Colonic mucosa (tissue), 4 donors: ENCODE measurements at regions not wholly inside any gene's neighbourhood (a gene's known extent, or its start where the extent isn't known, plus 50 kb on each side); places are given as distances from the start of the nearest gene placed in this dataset.

Experiments used
- DNase-seq: peaks from one replicate; pipeline ENCODE4 v3.0.0-alpha.2; 2020
- H3K27ac ChIP-seq: fragments of 200-600 bp; one replicate; pipeline ENCODE4 v1.8.0; 2021
- H3K27me3 ChIP-seq: fragments of 200-600 bp; one replicate; pipeline ENCODE4 v1.8.0; 2021
- H3K36me3 ChIP-seq: fragments of 200-600 bp; one replicate; pipeline ENCODE4 v1.8.0; 2021
- H3K4me1 ChIP-seq: fragments of 200-600 bp; one replicate; pipeline ENCODE4 v1.8.0; 2021; ENCODE audit warnings: mild to moderate bottlenecking
- H3K4me3 ChIP-seq: fragments of 200-600 bp; one replicate; pipeline ENCODE4 v1.8.0; 2021
- H3K9ac ChIP-seq, 2 donors: one replicate each; pipeline ENCODE4 v1.7.0; 2013; ENCODE audit warnings: control low read depth in 2 of 2, low read depth in 2 of 2, low read length in 2 of 2
- H3K9me3 ChIP-seq: fragments of 200-600 bp; one replicate; pipeline ENCODE4 v1.8.0; 2021
- CTCF ChIP-seq: fragments of 200-600 bp; IDR thresholded peaks from one replicate; pipeline ENCODE4 v1.8.0; 2022; ENCODE audit warnings: antibody characterized with exemption, mild to moderate bottlenecking
- intact Hi-C: fragments of 100-400 bp; cut with DNase I; formaldehyde crosslinking; loops from one replicate; pipeline ENCODE4 v1.14.1; 2022
- donor health status: healthy.
- donor health status: DM: no; HTN: no; CAD: no.
- donor health status: DM: no; HTN: no; CAD: no.

GRCh38 chr2:41899189-41899588, 148.6 kb upstream of the PKDCC start:
- H3K27ac ChIP-seq, result no peak overlapping the region
- no peak for DNase-seq
- H3K4me3 ChIP-seq, result no peak overlapping the region
- intact Hi-C loops, result no loop called here
- H3K4me1 ChIP-seq, result no peaks in the 10 kb centered on the region
- H3K27me3 ChIP-seq, result no peaks in the 10 kb centered on the region
- TF ChIP-seq CTCF, result no peak
- no peak overlapping the region for H3K9ac ChIP-seq
- no peaks in the 10 kb centered on the region for H3K36me3 ChIP-seq
- H3K9me3 ChIP-seq, result no peaks in the 10 kb centered on the region

GRCh38 chr2:41900101-41900577, 147.7 kb upstream of the PKDCC start:
- H3K27ac ChIP-seq, result no peak overlapping the region
- intact Hi-C loops, result no loop called here
- no peak overlapping the region for H3K4me3 ChIP-seq
- no peaks in the 10 kb centered on the region for H3K4me1 ChIP-seq
- no peak for TF ChIP-seq CTCF
- no peak overlapping the region for H3K9ac ChIP-seq
- no peaks in the 10 kb centered on the region for H3K27me3 ChIP-seq
- no peaks in the 10 kb centered on the region for H3K36me3 ChIP-seq
- H3K9me3 ChIP-seq, result no peaks in the 10 kb centered on the region
- no peak for DNase-seq

GRCh38 chr2:41902897-41903296, 144.9 kb upstream of the PKDCC start:
- no peak overlapping the region for H3K9ac ChIP-seq
- H3K4me1 ChIP-seq, result no peaks in the 10 kb centered on the region
- TF ChIP-seq CTCF, result no peak
- no peaks in the 10 kb centered on the region for H3K9me3 ChIP-seq
- H3K27ac ChIP-seq, result no peak overlapping the region
- intact Hi-C loops, result no loop called here
- no peak for DNase-seq
- no peak overlapping the region for H3K4me3 ChIP-seq
- no peaks in the 10 kb centered on the region for H3K36me3 ChIP-seq
- no peaks in the 10 kb centered on the region for H3K27me3 ChIP-seq

- DNase-seq, result no peak
- Histone ChIP-seq H3K27ac (no peak overlapping the region), H3K4me1 (no peaks in the 10 kb centered on the region), H3K4me3 (no peak overlapping the region), H3K9me3 (no peaks in the 10 kb centered on the region), H3K9ac (no peak overlapping the region), H3K27me3 (no peaks in the 10 kb centered on the region), H3K36me3 (no peaks in the 10 kb centered on the region)
- intact Hi-C loops, result no loop called here
- no peak for TF ChIP-seq CTCF
Measured at GRCh38 chr2:41903474-41904135, 144.2 kb upstream of the PKDCC start.

- H3K36me3 ChIP-seq, result no peaks in the 10 kb centered on the region
- intact Hi-C loops, result no loop called here
- no peak overlapping the region for H3K4me3 ChIP-seq
- no peak overlapping the region for H3K27ac ChIP-seq
- no peaks in the 10 kb centered on the region for H3K9me3 ChIP-seq
- no peaks in the 10 kb centered on the region for H3K27me3 ChIP-seq
- H3K9ac ChIP-seq, result no peak overlapping the region
- H3K4me1 ChIP-seq, result no peaks in the 10 kb centered on the region
- TF ChIP-seq CTCF, result no peak
- no peak for DNase-seq
Measured at GRCh38 chr2:41904459-41904858, 143.4 kb upstream of the PKDCC start.
